Astrocyte of the cerebellum (primary cell): ENCODE measurements at regions not wholly inside any gene's neighbourhood (a gene's known extent, or its start where the extent isn't known, plus 50 kb on each side); places are given as distances from the start of the nearest gene placed in this dataset.

ENCODE experiments used
- DNase-seq: peaks from one replicate; pipeline ENCODE4 v3.0.0-alpha.2; 2011; ENCODE audit warnings: low read depth
- H3K4me3 ChIP-seq: 2 replicates; pipeline ENCODE4 v1.5.1; 2011; ENCODE audit warnings: mild to moderate bottlenecking, low read depth, low read length, moderate library complexity
- CTCF ChIP-seq: IDR thresholded peaks from 2 replicates; pipeline ENCODE4 v1.5.1; 2012; ENCODE audit warnings: low read length, low read depth, moderate library complexity, mild to moderate bottlenecking; ENCODE audit errors: missing control alignments
- in situ Hi-C: cut with HindIII; loops from 2 replicates; pipeline ENCODE4 v1.10.0; 2017; ENCODE audit warnings: low sequenced_read_pairs

GRCh38 chr3:76627236-76627635 lies 412.7 kb upstream of the ROBO2 start:
- no peak for TF ChIP-seq CTCF
- H3K4me3 ChIP-seq, result no peak overlapping the region
- in situ Hi-C loops, result no loop called here
- DNase-seq, result no peak

GRCh38 chr3:76631251-76631650 lies 408.6 kb upstream of the ROBO2 start:
- no peak for DNase-seq
- no peak overlapping the region for H3K4me3 ChIP-seq
- in situ Hi-C loops, result no loop called here
- no peak for TF ChIP-seq CTCF

GRCh38 chr3:76638006-76638405 lies 401.9 kb upstream of the ROBO2 start:
- no peak overlapping the region for H3K4me3 ChIP-seq
- DNase-seq, result no peak
- in situ Hi-C loops, result no loop called here
- TF ChIP-seq CTCF, result no peak

- no peak for TF ChIP-seq CTCF
- no peak for DNase-seq
- in situ Hi-C loops, result no loop called here
- no peak overlapping the region for H3K4me3 ChIP-seq
Observed at GRCh38 chr3:76643623-76644304, 396.1 kb upstream of the ROBO2 start.

GRCh38 chr3:76644305-76644675 lies 395.6 kb upstream of the ROBO2 start:
- no peak for DNase-seq
- TF ChIP-seq CTCF, result no peak
- in situ Hi-C loops, result no loop called here
- H3K4me3 ChIP-seq, result no peak overlapping the region

- no peak for TF ChIP-seq CTCF
- H3K4me3 ChIP-seq, result no peak overlapping the region
- no peak for DNase-seq
- in situ Hi-C loops, result no loop called here
Observed at GRCh38 chr3:76645724-76646123, 394.2 kb upstream of the ROBO2 start.
